ENCODE measurements at regions not wholly inside any gene's neighbourhood (a gene's known extent, or its start where the extent isn't known, plus 50 kb on each side); places are given as distances from the start of the nearest gene placed in this dataset.

- TF ChIP-seq POLR2A (IDR thresholded peaks at IDR 0.05) (no peak), EP300 (IDR thresholded peaks at IDR 0.05) (no peak), CTCF (IDR thresholded peaks at IDR 0.05) (no peak), POLR2AphosphoS5 (IDR thresholded peaks at IDR 0.05) (no peak)
Measured at GRCh38 chr16:72530434-72530833, 358.5 kb upstream of the PMFBP1 start.

Data from sigmoid colon (tissue), 4 donors.